GM18858 (cell line): ENCODE measurements at regions not wholly inside any gene's neighbourhood (a gene's known extent, or its start where the extent isn't known, plus 50 kb on each side); places are given as distances from the start of the nearest gene placed in this dataset.
A peak's percentile ranks its signal among the peaks of the same experiment; 100 is the strongest.

Source experiments
- ATAC-seq: cut with Tn5 transposase; IDR thresholded peaks from one replicate; pipeline ENCODE4 v1.9.1; 2021; ENCODE audit not compliant: unreplicated experiment

- ATAC-seq: peak; percentile 45
These were observed 113.2 kb upstream of the GPR26 start for GRCh38 chr10:123552760-123553554.

DNA sequence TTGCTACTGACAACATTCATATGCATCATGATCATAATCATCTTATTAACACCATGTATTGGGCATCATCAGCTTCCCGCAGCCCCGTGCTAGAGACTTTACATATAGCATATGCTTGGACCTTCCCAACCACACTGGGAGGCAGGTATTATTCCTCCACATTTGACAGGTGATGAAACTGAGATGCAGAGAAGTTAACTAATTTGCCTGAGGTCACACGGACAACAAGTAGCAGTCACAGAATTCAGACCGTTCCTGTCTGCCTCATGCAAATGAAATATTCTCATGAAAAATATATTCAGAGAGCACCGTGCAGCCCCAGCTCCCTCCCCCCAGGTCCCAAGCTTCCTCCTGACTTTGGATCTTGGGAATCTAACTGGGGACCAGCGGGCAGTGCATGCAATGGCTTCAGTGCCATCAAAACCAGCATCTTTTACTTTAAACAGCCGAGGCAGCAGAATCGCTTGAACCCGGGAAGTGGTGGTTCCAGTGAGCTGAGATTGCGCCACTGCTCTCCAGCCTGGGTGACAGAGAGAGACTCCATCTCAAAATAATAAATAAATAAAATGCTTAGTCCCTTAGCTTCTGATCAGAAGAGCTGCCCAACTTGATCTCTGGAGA lies 112.2 kb upstream of the GPR26 start:
- peak; percentile 19 for ATAC-seq

DNA sequence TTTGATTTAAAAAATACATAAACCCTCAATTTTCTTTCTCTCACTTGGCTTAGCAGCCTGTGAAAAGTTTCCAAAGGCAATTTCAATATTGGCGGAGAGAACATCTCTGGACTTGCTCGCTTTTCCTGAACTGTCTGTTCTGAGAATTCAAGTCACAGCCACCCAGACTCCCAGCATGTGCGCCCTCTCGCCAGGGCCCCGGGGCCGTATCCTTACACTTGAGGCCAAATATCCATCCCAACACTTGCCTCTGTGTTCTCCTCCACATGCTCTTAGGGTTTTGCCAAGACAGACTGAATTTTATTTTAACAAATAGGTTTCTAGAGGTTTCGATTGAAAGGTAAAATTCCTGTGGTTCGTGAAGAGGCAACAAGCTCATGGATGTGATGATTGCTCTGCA lies 111.5 kb upstream of the GPR26 start:
- ATAC-seq: no peak

DNA sequence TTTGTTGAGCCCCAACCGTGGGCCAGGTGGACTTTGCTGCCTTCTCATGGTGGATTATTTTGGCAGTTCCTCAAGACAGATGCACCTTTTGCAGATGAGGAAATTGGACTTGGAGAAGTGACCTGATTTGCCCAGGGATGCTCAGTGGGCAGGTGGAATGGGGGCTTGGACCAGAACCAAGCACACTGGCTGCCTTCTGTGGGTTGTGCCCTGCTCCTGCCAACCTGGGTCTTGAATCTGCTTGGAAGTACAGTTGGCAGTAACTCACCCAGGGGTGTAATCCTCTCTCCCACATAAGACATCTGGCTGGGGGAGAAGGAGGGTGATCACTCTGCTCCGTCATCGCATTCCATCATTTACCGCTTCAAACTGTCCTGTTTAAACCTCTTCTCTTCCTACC lies 110.5 kb upstream of the GPR26 start:
- ATAC-seq: no peak

DNA sequence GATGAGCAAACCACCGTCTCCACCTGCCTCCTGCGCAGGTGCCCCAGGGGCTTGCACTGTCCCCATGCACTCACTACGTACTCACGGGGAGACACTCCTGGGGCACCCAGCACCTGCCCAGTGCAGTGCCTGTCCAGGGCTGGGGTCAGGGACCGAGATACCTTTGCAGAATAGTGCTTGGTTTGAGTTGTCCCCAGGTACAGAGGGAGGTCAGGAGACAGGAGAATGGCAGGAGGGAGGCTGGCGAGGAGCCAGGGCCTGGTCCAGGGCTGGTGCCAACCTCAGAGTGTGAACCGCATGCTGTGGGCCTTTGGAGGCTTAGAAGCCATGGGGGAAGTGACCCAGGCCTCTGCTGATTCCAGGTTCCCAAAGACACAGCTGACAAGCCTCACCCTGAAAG lies 110.1 kb upstream of the GPR26 start:
- ATAC-seq: no peak

GRCh38 chr10:123556736-123557135 lies 109.4 kb upstream of the GPR26 start:
- no peak for ATAC-seq

- no peak for ATAC-seq
These were observed 108.6 kb upstream of the GPR26 start for GRCh38 chr10:123557366-123558108.

GRCh38 chr10:123558651-123559050 lies 107.5 kb upstream of the GPR26 start:
- ATAC-seq: no peak

GRCh38 chr10:123559066-123559822 lies 106.9 kb upstream of the GPR26 start:
- ATAC-seq: peak; percentile 49

- ATAC-seq: no peak
These were observed 106.4 kb upstream of the GPR26 start for GRCh38 chr10:123559823-123560092.

DNA sequence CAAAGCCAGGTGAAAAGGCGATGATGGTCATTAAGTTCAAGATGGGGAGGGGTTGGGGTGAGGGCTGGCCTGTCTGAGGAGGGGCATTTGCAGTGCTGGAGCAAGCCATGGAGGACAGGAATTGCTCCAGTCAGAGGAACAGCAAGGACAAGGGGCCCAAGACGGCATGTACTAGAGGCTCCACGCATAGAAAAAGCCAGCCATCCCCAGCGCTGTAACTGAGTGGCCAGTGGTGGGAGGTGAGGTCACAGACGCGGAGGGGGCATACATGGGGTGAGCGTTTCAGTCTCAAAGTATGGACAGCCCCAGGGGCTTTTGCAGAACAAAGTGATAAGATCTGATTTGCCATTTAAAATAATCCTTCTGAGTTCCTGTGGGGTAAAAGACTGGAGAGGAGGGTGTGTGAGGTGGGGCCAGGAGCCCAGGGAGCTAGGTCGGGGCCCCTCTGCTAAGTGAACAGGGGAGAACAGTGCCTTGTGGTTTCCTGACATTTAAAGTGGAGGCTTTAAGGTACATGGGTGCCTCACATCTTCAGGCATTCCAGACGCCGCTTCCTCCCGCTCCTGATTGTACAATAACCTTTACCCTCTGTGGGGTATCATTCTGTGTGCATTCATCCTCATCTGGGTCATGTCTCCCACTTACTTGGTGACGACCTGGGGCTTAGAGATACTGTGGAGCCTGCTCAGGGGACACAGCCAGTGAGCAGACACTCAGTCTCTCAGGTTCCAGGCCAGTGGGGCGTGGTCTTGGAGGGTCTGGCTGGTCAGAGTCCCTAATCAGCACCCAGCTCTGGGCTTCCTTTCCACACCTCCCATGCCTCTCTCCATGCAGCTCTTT lies 105.6 kb upstream of the GPR26 start:
- no peak for ATAC-seq

GRCh38 chr10:123561141-123561440 lies 105.1 kb upstream of the GPR26 start:
- ATAC-seq: no peak

DNA sequence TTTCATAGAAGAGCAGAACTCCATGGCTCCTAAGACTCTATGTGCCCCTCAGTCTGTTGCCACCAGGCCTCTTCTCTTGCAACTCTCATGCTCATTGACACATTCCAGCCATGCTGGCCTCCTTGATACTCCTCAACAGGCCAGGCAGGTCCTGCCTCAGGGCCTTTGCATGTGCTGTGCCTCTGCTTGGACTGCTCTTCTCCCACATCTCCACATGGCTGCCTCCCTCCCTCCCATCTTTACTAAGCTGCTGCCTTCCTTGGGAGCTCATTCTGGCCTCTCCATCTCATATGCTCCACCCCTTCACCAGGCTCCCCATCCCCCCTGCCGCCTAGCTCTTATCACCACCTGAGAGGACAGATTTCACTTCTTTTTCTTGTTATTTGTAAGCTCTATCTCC lies 103.8 kb upstream of the GPR26 start:
- no peak for ATAC-seq

GRCh38 chr10:123562811-123563580 lies 103.2 kb upstream of the GPR26 start:
- no peak for ATAC-seq

DNA sequence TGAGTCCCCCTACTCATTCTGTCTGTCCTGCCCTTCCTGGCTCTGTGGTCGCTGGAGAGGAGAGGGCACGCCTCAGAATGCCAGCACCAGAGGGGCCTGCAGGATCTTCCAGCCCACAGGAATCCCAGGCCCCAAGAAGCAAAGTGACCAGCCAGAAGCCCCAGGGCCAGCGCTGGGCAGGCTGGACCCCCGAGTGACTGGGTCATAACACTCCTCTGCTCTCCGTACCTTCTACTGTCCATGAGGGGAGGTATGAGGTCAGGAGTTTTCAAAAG lies 102.6 kb upstream of the GPR26 start:
- no peak for ATAC-seq

- ATAC-seq: no peak
These were observed 102.2 kb upstream of the GPR26 start for GRCh38 chr10:123563994-123564393.

- no peak for ATAC-seq
These were observed 101.5 kb upstream of the GPR26 start for GRCh38 chr10:123564631-123565030.

GRCh38 chr10:123565691-123566660 lies 100.2 kb upstream of the GPR26 start:
- ATAC-seq: no peak
